AG08395 (cell line): ENCODE measurements at regions not wholly inside any gene's neighbourhood (a gene's known extent, or its start where the extent isn't known, plus 50 kb on each side); places are given as distances from the start of the nearest gene placed in this dataset.
"Not testable (repeated sequence)": the region's sequence is repeated elsewhere in the genome, so short reads cannot be mapped to it uniquely, and the experiment has no call there.

ENCODE experiments used
- DNase-seq: peaks from one replicate; pipeline ENCODE4 v3.0.0; 2012; ENCODE audit warnings: mixed read lengths, low spot score

- DNase-seq: not testable (repeated sequence)
Measured at GRCh38 chr1:243074224-243074623, 180.9 kb downstream of the CEP170 start.

GRCh38 chr1:243067056-243067455 lies 188.0 kb downstream of the CEP170 start:
- DNase-seq: not testable (repeated sequence)

GRCh38 chr1:243061965-243062364 lies 193.1 kb downstream of the CEP170 start:
- DNase-seq: not testable (repeated sequence)

- DNase-seq: not testable (repeated sequence)
Measured at GRCh38 chr1:243055510-243055909, 199.6 kb downstream of the CEP170 start.

GRCh38 chr1:243055091-243055490 lies 200.0 kb downstream of the CEP170 start:
- not testable (repeated sequence) for DNase-seq

GRCh38 chr1:243054681-243055080 lies 200.4 kb downstream of the CEP170 start:
- DNase-seq: not testable (repeated sequence)

GRCh38 chr1:243053048-243053447 lies 202.0 kb downstream of the CEP170 start:
- DNase-seq: not testable (repeated sequence)

- not testable (repeated sequence) for DNase-seq
Measured at GRCh38 chr1:243050613-243051012, 204.5 kb downstream of the CEP170 start.

GRCh38 chr1:243049716-243050115 lies 205.4 kb downstream of the CEP170 start:
- DNase-seq: not testable (repeated sequence)

- not testable (repeated sequence) for DNase-seq
Measured at GRCh38 chr1:243021365-243021764, 233.7 kb downstream of the CEP170 start.

- DNase-seq: not testable (repeated sequence)
Measured at GRCh38 chr1:243019030-243019635, 235.9 kb downstream of the CEP170 start.

GRCh38 chr1:243010719-243011118 lies 244.4 kb downstream of the CEP170 start:
- DNase-seq: not testable (repeated sequence)

GRCh38 chr1:243001003-243001402 lies 254.1 kb downstream of the CEP170 start:
- not testable (repeated sequence) for DNase-seq

GRCh38 chr1:242992776-242993175 lies 262.3 kb downstream of the CEP170 start:
- DNase-seq: not testable (repeated sequence)

- DNase-seq: not testable (repeated sequence)
Measured at GRCh38 chr1:242985096-242985495, 270.0 kb downstream of the CEP170 start.

GRCh38 chr1:242973341-242973740 lies 281.7 kb downstream of the CEP170 start:
- DNase-seq: not testable (repeated sequence)

GRCh38 chr1:242966892-242967291 lies 288.2 kb downstream of the CEP170 start:
- DNase-seq: no peak

- DNase-seq: not testable (repeated sequence)
Measured at GRCh38 chr1:242959397-242959796, 295.7 kb downstream of the CEP170 start.

- DNase-seq: not testable (repeated sequence)
Measured at GRCh38 chr1:242954945-242955344, 300.1 kb downstream of the CEP170 start.

- no peak for DNase-seq
Measured at GRCh38 chr1:242946206-242946605, 308.9 kb downstream of the CEP170 start.

- DNase-seq: not testable (repeated sequence)
Measured at GRCh38 chr1:242936725-242937124, 318.4 kb downstream of the CEP170 start.

- not testable (repeated sequence) for DNase-seq
Measured at GRCh38 chr1:242924717-242925116, 330.4 kb downstream of the CEP170 start.

- DNase-seq: not testable (repeated sequence)
Measured at GRCh38 chr1:242923603-242924002, 331.5 kb downstream of the CEP170 start.

GRCh38 chr1:242914729-242915128 lies 340.4 kb downstream of the CEP170 start:
- DNase-seq: not testable (repeated sequence)
